SK-N-SH treated with all-trans-retinoic acid at 6 μM for 48 hours (cell line): ENCODE measurements at regions not wholly inside any gene's neighbourhood (a gene's known extent, or its start where the extent isn't known, plus 50 kb on each side); places are given as distances from the start of the nearest gene placed in this dataset.

Source experiments
- BACH2 ChIP-seq: fragments of 250-450 bp; sonication (Bioruptor Pico); IDR thresholded peaks from 2 replicates; pipeline ENCODE4 v1.9.0; 2021; ENCODE audit warnings: mild to moderate bottlenecking, borderline replicate concordance
- ESRRG ChIP-seq: fragments of 250-450 bp; sonication (Bioruptor Pico); IDR thresholded peaks from 2 replicates; pipeline ENCODE4 v1.6.1; 2021; ENCODE audit warnings: mild to moderate bottlenecking
- ISL1 ChIP-seq: fragments of 250-450 bp; sonication (Bioruptor Pico); IDR thresholded peaks from 2 replicates; pipeline ENCODE4 v2.1.2; 2022; ENCODE audit warnings: mild to moderate bottlenecking, moderate library complexity
- OSR1 ChIP-seq: fragments of 250-450 bp; sonication (Bioruptor Pico); IDR thresholded peaks from 2 replicates; pipeline ENCODE4 v1.8.0; 2022; ENCODE audit warnings: moderate library complexity, mild to moderate bottlenecking, inconsistent platforms
- PPARA ChIP-seq: fragments of 250-450 bp; sonication (Bioruptor Pico); IDR thresholded peaks from 2 replicates; pipeline ENCODE4 v1.5.0; 2020; ENCODE audit warnings: mild to moderate bottlenecking, borderline replicate concordance
- ZC3H10 ChIP-seq: fragments of 250-450 bp; sonication (Bioruptor Pico); IDR thresholded peaks from 2 replicates; pipeline ENCODE4 v1.5.1; 2021; ENCODE audit warnings: mild to moderate bottlenecking, moderate library complexity
- ZFP3 ChIP-seq: fragments of 250-450 bp; sonication (Bioruptor Pico); IDR thresholded peaks from 2 replicates; pipeline ENCODE4 v1.5.0; 2020; ENCODE audit warnings: mild to moderate bottlenecking, moderate library complexity
- ZFP30 ChIP-seq: fragments of 450-650 bp; formaldehyde crosslinking; IDR thresholded peaks from 2 replicates; pipeline ENCODE4 v1.5.0; 2022; ENCODE audit warnings: mild to moderate bottlenecking, moderate library complexity
- ZNF565 ChIP-seq: fragments of 450-650 bp; formaldehyde crosslinking; conservative IDR thresholded peaks from 2 replicates; pipeline ENCODE4 v1.5.0; 2020; ENCODE audit warnings: low read depth, mild to moderate bottlenecking, moderate library complexity
- TF ChIP-seq, protein P1 (sequence below): fragments of 250-450 bp; sonication (Bioruptor Pico); IDR thresholded peaks from 2 replicates; pipeline ENCODE4 v1.8.0; 2020; ENCODE audit warnings: mild to moderate bottlenecking, moderate library complexity, borderline replicate concordance

GRCh38 chr2:219989744-219990143, 362.3 kb downstream of the SLC4A3 start:
- TF ChIP-seq ZC3H10 (CRISPR knock-in tag): no peak
- no peak for TF ChIP-seq ISL1
- no peak for TF ChIP-seq ZNF565
- TF ChIP-seq, protein P1, sequence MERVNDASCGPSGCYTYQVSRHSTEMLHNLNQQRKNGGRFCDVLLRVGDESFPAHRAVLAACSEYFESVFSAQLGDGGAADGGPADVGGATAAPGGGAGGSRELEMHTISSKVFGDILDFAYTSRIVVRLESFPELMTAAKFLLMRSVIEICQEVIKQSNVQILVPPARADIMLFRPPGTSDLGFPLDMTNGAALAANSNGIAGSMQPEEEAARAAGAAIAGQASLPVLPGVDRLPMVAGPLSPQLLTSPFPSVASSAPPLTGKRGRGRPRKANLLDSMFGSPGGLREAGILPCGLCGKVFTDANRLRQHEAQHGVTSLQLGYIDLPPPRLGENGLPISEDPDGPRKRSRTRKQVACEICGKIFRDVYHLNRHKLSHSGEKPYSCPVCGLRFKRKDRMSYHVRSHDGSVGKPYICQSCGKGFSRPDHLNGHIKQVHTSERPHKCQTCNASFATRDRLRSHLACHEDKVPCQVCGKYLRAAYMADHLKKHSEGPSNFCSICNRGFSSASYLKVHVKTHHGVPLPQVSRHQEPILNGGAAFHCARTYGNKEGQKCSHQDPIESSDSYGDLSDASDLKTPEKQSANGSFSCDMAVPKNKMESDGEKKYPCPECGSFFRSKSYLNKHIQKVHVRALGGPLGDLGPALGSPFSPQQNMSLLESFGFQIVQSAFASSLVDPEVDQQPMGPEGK (CRISPR knock-in tag): no peak
- no peak for TF ChIP-seq PPARA (CRISPR knock-in tag)
- TF ChIP-seq ESRRG: no peak
- no peak for TF ChIP-seq ZFP3
- TF ChIP-seq ZFP30 (CRISPR knock-in tag): no peak
- TF ChIP-seq BACH2 (CRISPR knock-in tag): no peak
- TF ChIP-seq OSR1: no peak
